ENCODE measurements at regions not wholly inside any gene's neighbourhood (a gene's known extent, or its start where the extent isn't known, plus 50 kb on each side); places are given as distances from the start of the nearest gene placed in this dataset.

DNA sequence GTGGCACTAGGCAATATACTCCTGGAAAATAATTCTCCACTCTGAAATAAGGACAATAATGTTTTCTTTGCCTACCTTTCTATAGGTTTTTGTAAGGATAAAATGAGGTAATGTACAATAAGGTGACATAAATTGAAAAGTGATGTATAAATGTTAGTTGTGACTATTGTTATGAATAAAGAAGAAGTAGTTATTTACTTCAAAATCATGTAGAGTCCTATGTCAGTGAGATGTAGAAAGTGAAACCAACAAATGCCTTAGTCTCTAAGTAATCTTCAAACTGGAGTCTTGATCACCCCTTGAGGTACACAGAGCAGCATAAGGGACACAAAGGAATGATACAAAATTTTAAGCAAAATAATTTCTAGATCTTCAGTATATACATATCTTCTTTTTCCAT lies 60.3 kb upstream of the TP63 start:
- ChIA-PET POLR2A (no interaction called here), CTCF (ENCODE audit: unreplicated experiment) (no interaction called here)
- H3K4me1 ChIP-seq (ENCODE audit: insufficient read depth, low read length, poor library complexity, severe bottlenecking): no peaks in the 10 kb centered on the region
- no peaks in the 10 kb centered on the region for H3K79me2 ChIP-seq (ENCODE audit: insufficient read depth, low read depth, low read length)
- intact Hi-C loops (cut with micrococcal nuclease; ENCODE audit: unreplicated experiment): no loop called here
- H3K9me2 ChIP-seq (ENCODE audit: insufficient read depth, low read length): no peaks in the 10 kb centered on the region
- no peaks in the 10 kb centered on the region for H4K20me1 ChIP-seq (ENCODE audit: insufficient read depth, low read length)
- H3K9me3 ChIP-seq (ENCODE audit: low read length): no peaks in the 10 kb centered on the region
- no peak overlapping the region for H2AFZ ChIP-seq (ENCODE audit: low read length)
- no peak overlapping the region for H3K4me3 ChIP-seq (ENCODE audit: low read depth, low read length, poor library complexity, severe bottlenecking)
- no peak overlapping the region for H3K27ac ChIP-seq (ENCODE audit: low read depth, low read length, poor library complexity, severe bottlenecking)
- H3K36me3 ChIP-seq (ENCODE audit: insufficient read depth, low read length): no peaks in the 10 kb centered on the region
- DNase-seq (ENCODE audit: low spot score): no peak
- no TSS peak for BruUV-seq (replicated peaks)
- TF ChIP-seq, protein P1, sequence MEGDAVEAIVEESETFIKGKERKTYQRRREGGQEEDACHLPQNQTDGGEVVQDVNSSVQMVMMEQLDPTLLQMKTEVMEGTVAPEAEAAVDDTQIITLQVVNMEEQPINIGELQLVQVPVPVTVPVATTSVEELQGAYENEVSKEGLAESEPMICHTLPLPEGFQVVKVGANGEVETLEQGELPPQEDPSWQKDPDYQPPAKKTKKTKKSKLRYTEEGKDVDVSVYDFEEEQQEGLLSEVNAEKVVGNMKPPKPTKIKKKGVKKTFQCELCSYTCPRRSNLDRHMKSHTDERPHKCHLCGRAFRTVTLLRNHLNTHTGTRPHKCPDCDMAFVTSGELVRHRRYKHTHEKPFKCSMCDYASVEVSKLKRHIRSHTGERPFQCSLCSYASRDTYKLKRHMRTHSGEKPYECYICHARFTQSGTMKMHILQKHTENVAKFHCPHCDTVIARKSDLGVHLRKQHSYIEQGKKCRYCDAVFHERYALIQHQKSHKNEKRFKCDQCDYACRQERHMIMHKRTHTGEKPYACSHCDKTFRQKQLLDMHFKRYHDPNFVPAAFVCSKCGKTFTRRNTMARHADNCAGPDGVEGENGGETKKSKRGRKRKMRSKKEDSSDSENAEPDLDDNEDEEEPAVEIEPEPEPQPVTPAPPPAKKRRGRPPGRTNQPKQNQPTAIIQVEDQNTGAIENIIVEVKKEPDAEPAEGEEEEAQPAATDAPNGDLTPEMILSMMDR (conservative IDR thresholded peaks at IDR 0.05; ENCODE audit: low read length): no peak
- no peak for TF ChIP-seq EZH2phosphoT487 (IDR thresholded peaks at IDR 0.05; ENCODE audit: borderline replicate concordance, low read depth, low read length)
- H3K4me2 ChIP-seq (ENCODE audit: low read length): no peak overlapping the region

DNA sequence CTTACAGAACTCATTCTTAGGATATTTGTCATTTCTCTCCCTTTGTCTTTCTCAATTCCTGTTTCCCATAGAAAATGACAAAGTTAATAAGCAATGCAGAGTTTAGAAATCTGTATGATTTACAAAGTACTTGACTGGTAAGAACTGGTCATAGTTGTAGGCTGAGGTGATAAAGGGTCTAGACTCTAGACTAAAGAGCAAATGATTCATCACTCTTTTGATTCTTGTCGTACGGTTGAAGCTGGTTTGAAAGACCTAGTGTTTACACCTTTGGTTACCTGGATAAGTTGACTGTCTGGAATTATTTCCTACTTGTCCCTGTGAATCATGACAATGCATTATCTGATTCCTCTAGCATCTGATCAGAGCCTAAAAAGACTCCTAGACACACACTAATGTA lies 58.9 kb upstream of the TP63 start:
- intact Hi-C loops (cut with micrococcal nuclease; ENCODE audit: unreplicated experiment): no loop called here
- ChIA-PET POLR2A (interaction anchor here (0.6 kb wide), 1 partner anchor 680 kb away, joined by 3 read pairs; no protein-coding TSS in a partner anchor), CTCF (ENCODE audit: unreplicated experiment) (no interaction called here)

DNA sequence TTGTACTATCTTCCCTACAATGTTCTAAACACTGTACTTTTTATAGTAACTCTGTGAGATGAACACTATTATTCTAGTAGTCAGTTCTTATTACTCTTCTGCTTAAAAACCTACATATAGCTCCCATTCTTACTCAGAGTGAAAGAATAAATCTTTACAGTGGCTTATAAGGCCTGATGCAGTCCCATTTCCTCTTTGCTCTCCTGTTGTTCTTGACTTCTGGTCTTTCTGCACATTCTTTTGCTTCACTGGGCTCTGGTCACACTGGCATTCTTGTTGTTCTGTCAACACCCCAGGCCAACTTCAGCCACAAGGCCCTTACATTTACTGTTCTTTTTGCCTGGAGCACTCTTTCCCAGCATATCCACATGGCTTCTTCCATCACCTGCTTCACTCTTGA lies 58.2 kb upstream of the TP63 start:
- H3K4me1 ChIP-seq (ENCODE audit: insufficient read depth, low read length, poor library complexity, severe bottlenecking): no peaks in the 10 kb centered on the region
- no peaks in the 10 kb centered on the region for H4K20me1 ChIP-seq (ENCODE audit: insufficient read depth, low read length)
- no peaks in the 10 kb centered on the region for H3K9me3 ChIP-seq (ENCODE audit: low read length)
- no TSS peak for BruUV-seq (replicated peaks)
- ChIA-PET CTCF (ENCODE audit: unreplicated experiment) (no interaction called here), POLR2A (no interaction called here)
- no peak for DNase-seq (ENCODE audit: low spot score)
- H2AFZ ChIP-seq (ENCODE audit: low read length): no peak overlapping the region
- H3K27ac ChIP-seq (ENCODE audit: low read depth, low read length, poor library complexity, severe bottlenecking): no peak overlapping the region
- TF ChIP-seq EZH2phosphoT487 (IDR thresholded peaks at IDR 0.05; ENCODE audit: borderline replicate concordance, low read depth, low read length): no peak
- TF ChIP-seq, protein P1 (conservative IDR thresholded peaks at IDR 0.05; ENCODE audit: low read length): no peak
- intact Hi-C loops (cut with micrococcal nuclease; ENCODE audit: unreplicated experiment): no loop called here
- no peaks in the 10 kb centered on the region for H3K79me2 ChIP-seq (ENCODE audit: insufficient read depth, low read depth, low read length)
- H3K4me2 ChIP-seq (ENCODE audit: low read length): no peak overlapping the region
- no peak overlapping the region for H3K4me3 ChIP-seq (ENCODE audit: low read depth, low read length, poor library complexity, severe bottlenecking)
- H3K9me2 ChIP-seq (ENCODE audit: insufficient read depth, low read length): no peaks in the 10 kb centered on the region
- H3K36me3 ChIP-seq (ENCODE audit: insufficient read depth, low read length): no peaks in the 10 kb centered on the region

More for the DNA sequence above, 58.9 kb upstream of the TP63 start:
- Histone ChIP-seq H3K36me3 (ENCODE audit: insufficient read depth, low read length) (no peaks in the 10 kb centered on the region), H3K4me1 (ENCODE audit: insufficient read depth, low read length, poor library complexity, severe bottlenecking) (no peaks in the 10 kb centered on the region), H3K9me3 (ENCODE audit: low read length) (no peaks in the 10 kb centered on the region), H3K27ac (ENCODE audit: low read depth, low read length, poor library complexity, severe bottlenecking) (no peak overlapping the region), H2AFZ (ENCODE audit: low read length) (no peak overlapping the region), H3K79me2 (ENCODE audit: insufficient read depth, low read depth, low read length) (no peaks in the 10 kb centered on the region), H3K4me3 (ENCODE audit: low read depth, low read length, poor library complexity, severe bottlenecking) (no peak overlapping the region), H4K20me1 (ENCODE audit: insufficient read depth, low read length) (no peaks in the 10 kb centered on the region), H3K9me2 (ENCODE audit: insufficient read depth, low read length) (no peaks in the 10 kb centered on the region), H3K4me2 (ENCODE audit: low read length) (no peak overlapping the region)
- no peak for DNase-seq (ENCODE audit: low spot score)
- BruUV-seq (replicated peaks): no TSS peak
- TF ChIP-seq, protein P1 (conservative IDR thresholded peaks at IDR 0.05; ENCODE audit: low read length): no peak
- TF ChIP-seq EZH2phosphoT487 (IDR thresholded peaks at IDR 0.05; ENCODE audit: borderline replicate concordance, low read depth, low read length): no peak

Measured in OCI-LY7 (cell line).